Bronchial epithelial cell (primary cell): ENCODE measurements at regions not wholly inside any gene's neighbourhood (a gene's known extent, or its start where the extent isn't known, plus 50 kb on each side); places are given as distances from the start of the nearest gene placed in this dataset.
A peak's percentile ranks its signal among the peaks of the same experiment; 100 is the strongest.

ENCODE experiments used
- DNase-seq: peaks from one replicate; pipeline ENCODE4 v3.0.0-alpha.2; 2010; ENCODE audit warnings: low read depth
- FAIRE-seq: peaks from 2 replicates; lab custom pipeline; 2011; peaks lifted over from hg19 to GRCh38; lab: Jason Lieb, UNC
- H3K27me3 ChIP-seq: 2 replicates; pipeline ENCODE4 v1.5.1; 2011; ENCODE audit warnings: low read length; ENCODE audit not compliant: control insufficient read depth, insufficient read depth
- H3K36me3 ChIP-seq: 2 replicates; pipeline ENCODE4 v1.5.1; 2011; ENCODE audit warnings: low read length; ENCODE audit not compliant: control insufficient read depth, insufficient read depth
- H3K4me3 ChIP-seq: 2 replicates; pipeline ENCODE4 v1.5.1; 2011; ENCODE audit warnings: mild to moderate bottlenecking, low read depth, low read length, control low read depth
- CTCF ChIP-seq: IDR thresholded peaks from 2 replicates; pipeline ENCODE4 v1.5.1; 2011; ENCODE audit warnings: mild to moderate bottlenecking, moderate library complexity, low read length, control low read depth, inconsistent platforms; ENCODE audit not compliant: insufficient read depth, severe bottlenecking

GRCh38 chr13:57918086-57918485, 286.5 kb downstream of the PCDH17 start:
- FAIRE-seq (no peak), DNase-seq (no peak)
- TF ChIP-seq CTCF, result no peak
- Histone ChIP-seq H3K36me3 (no peaks in the 10 kb centered on the region), H3K27me3 (no peaks in the 10 kb centered on the region), H3K4me3 (no peak overlapping the region)

GRCh38 chr13:57918913-57919312, 287.4 kb downstream of the PCDH17 start:
- H3K27me3 ChIP-seq, result no peaks in the 10 kb centered on the region
- no peak for TF ChIP-seq CTCF
- no peak overlapping the region for H3K4me3 ChIP-seq
- DNase-seq (no peak), FAIRE-seq (no peak)
- H3K36me3 ChIP-seq, result no peaks in the 10 kb centered on the region

- peak; percentile 35 for DNase-seq
- FAIRE-seq, result no peak
- no peak overlapping the region for H3K4me3 ChIP-seq
Observed at GRCh38 chr13:57925250-57925649, 293.7 kb downstream of the PCDH17 start.

GRCh38 chr13:57925751-57926150, 294.2 kb downstream of the PCDH17 start:
- no peak for TF ChIP-seq CTCF
- DNase-seq (no peak), FAIRE-seq (no peak)
- Histone ChIP-seq H3K36me3 (no peaks in the 10 kb centered on the region), H3K4me3 (no peak overlapping the region), H3K27me3 (no peaks in the 10 kb centered on the region)

More at GRCh38 chr13:57925250-57925649, 293.7 kb downstream of the PCDH17 start:
- TF ChIP-seq CTCF, result peak; percentile 20
- H3K27me3 ChIP-seq, result no peaks in the 10 kb centered on the region
- H3K36me3 ChIP-seq, result no peaks in the 10 kb centered on the region

- FAIRE-seq, result no peak
- H3K27me3 ChIP-seq, result no peaks in the 10 kb centered on the region
- no peak for DNase-seq
- no peak overlapping the region for H3K4me3 ChIP-seq
- no peaks in the 10 kb centered on the region for H3K36me3 ChIP-seq
- TF ChIP-seq CTCF, result no peak
Observed at GRCh38 chr13:57932061-57932460, 300.5 kb downstream of the PCDH17 start.

- FAIRE-seq (no peak), DNase-seq (peak; percentile 55)
- Histone ChIP-seq H3K27me3 (no peaks in the 10 kb centered on the region), H3K4me3 (no peak overlapping the region), H3K36me3 (no peaks in the 10 kb centered on the region)
- TF ChIP-seq CTCF, result no peak
Observed at GRCh38 chr13:57933606-57934005, 302.1 kb downstream of the PCDH17 start.
